Prostate gland (tissue), 2 donors: ENCODE measurements at regions not wholly inside any gene's neighbourhood (a gene's known extent, or its start where the extent isn't known, plus 50 kb on each side); places are given as distances from the start of the nearest gene placed in this dataset.
"Not testable (repeated sequence)": the region's sequence is repeated elsewhere in the genome, so short reads cannot be mapped to it uniquely, and the experiment has no call there.

Source experiments
- DNase-seq: peaks from one replicate; pipeline ENCODE4 v3.0.0-alpha.2; 2019; ENCODE audit warnings: low spot score
- H3K27ac ChIP-seq, 2 donors: fragments of 200-600 bp; sonication (generic); 2 replicates each; pipeline ENCODE4 v1.5.1; 2017 to 2019
- H3K27me3 ChIP-seq: fragments of 200-600 bp; sonication (generic); replicated peaks from 2 replicates; pipeline ENCODE4 v1.5.1; 2019; ENCODE audit not compliant: insufficient read depth
- H3K36me3 ChIP-seq, 2 donors: fragments of 200-600 bp; sonication (generic); 1 replicate in 1 of 2; 2 replicates in 1 of 2; pipeline versions ENCODE4 v1.5.1 to v1.8.1; 2017 to 2019
- H3K4me1 ChIP-seq: fragments of 200-600 bp; sonication (generic); replicated peaks from 2 replicates; pipeline ENCODE4 v1.5.1; 2019
- H3K4me3 ChIP-seq, 2 donors: fragments of 200-600 bp; sonication (generic); 2 replicates each; pipeline ENCODE4 v1.5.1; 2017 to 2019
- H3K9me3 ChIP-seq: fragments of 200-600 bp; sonication (generic); 2 replicates; pipeline ENCODE4 v1.5.1; 2017
- POLR2A ChIP-seq: fragments of 450-650 bp; IDR thresholded peaks from one replicate; pipeline ENCODE4 v1.6.1; 2016; ENCODE audit warnings: antibody characterized with exemption, mild to moderate bottlenecking
- POLR2AphosphoS5 ChIP-seq: sonication (generic); formaldehyde crosslinking; IDR thresholded peaks from one replicate; pipeline ENCODE4 v1.6.1; 2017; ENCODE audit warnings: antibody characterized with exemption
- WGBS: methylation state at CpG from one replicate; pipeline ENCODE4 v1.1.5; 2018; 5-methylcytosine and 5-hydroxymethylcytosine counted together
- intact Hi-C: fragments of 100-400 bp; cut with DNase I; formaldehyde crosslinking; loops from one replicate; pipeline ENCODE4 v1.14.2; 2022
- TF ChIP-seq, protein P1 (sequence below), 4 experiments: fragments of 200-600 bp in 2 of 4; fragments of 450-650 bp in 2 of 4; sonication (generic) in 2 of 4; IDR thresholded peaks; 1 replicate in 3 of 4; 2 replicates in 1 of 4; pipeline ENCODE4 v1.5.1; 2016 to 2019; ENCODE audit warnings: antibody characterized with exemption in 4 of 4, mild to moderate bottlenecking in 2 of 4, moderate library complexity in 2 of 4

DNA sequence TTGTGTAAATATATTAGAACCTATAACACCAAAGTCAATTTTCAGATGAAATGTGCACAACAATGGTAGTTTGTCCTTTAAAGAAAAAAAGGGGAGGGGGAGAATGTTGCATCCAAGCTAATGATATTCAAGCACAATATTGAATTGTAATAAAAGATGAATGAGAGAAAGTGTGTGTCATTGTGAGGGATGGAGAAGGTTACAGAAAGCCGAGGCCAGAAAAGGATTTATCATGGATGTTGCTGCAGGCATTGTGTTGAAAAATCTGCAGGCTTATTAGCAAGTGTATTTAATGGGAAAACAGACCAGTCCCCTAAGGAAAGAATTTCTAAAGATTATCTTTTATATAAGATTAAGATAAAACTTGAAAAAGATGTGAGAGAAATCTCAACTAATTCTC, 186.5 kb downstream of the SPTSSA start:
- Histone ChIP-seq H3K4me3 (no peak overlapping the region), H3K27me3 (no peaks in the 10 kb centered on the region), H3K36me3 (no peaks in the 10 kb centered on the region), H3K27ac (no peak overlapping the region), H3K9me3 (no peaks in the 10 kb centered on the region), H3K4me1 (no peaks in the 10 kb centered on the region)
- no peak for DNase-seq
- intact Hi-C loops, result no loop called here
- 46% methylated on average over 1 of the region's 1 CpG for WGBS
- TF ChIP-seq, protein P1, sequence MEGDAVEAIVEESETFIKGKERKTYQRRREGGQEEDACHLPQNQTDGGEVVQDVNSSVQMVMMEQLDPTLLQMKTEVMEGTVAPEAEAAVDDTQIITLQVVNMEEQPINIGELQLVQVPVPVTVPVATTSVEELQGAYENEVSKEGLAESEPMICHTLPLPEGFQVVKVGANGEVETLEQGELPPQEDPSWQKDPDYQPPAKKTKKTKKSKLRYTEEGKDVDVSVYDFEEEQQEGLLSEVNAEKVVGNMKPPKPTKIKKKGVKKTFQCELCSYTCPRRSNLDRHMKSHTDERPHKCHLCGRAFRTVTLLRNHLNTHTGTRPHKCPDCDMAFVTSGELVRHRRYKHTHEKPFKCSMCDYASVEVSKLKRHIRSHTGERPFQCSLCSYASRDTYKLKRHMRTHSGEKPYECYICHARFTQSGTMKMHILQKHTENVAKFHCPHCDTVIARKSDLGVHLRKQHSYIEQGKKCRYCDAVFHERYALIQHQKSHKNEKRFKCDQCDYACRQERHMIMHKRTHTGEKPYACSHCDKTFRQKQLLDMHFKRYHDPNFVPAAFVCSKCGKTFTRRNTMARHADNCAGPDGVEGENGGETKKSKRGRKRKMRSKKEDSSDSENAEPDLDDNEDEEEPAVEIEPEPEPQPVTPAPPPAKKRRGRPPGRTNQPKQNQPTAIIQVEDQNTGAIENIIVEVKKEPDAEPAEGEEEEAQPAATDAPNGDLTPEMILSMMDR (IDR thresholded peaks at IDR 0.05), result no peak
- TF ChIP-seq POLR2AphosphoS5, result no peak
- no peak for TF ChIP-seq POLR2A

- no peak for DNase-seq
- TF ChIP-seq POLR2AphosphoS5, result no peak
- no peak for TF ChIP-seq POLR2A
- TF ChIP-seq, protein P1 (IDR thresholded peaks at IDR 0.05), result no peak
- Histone ChIP-seq H3K27ac (no peak overlapping the region), H3K27me3 (no peaks in the 10 kb centered on the region), H3K4me3 (no peak overlapping the region), H3K9me3 (no peaks in the 10 kb centered on the region), H3K4me1 (no peaks in the 10 kb centered on the region), H3K36me3 (no peaks in the 10 kb centered on the region)
- WGBS, result 62% methylated on average over 4 of the region's 4 CpGs
- intact Hi-C loops, result no loop called here
Measured at GRCh38 chr14:34275078-34275477, 187.0 kb downstream of the SPTSSA start.

DNA sequence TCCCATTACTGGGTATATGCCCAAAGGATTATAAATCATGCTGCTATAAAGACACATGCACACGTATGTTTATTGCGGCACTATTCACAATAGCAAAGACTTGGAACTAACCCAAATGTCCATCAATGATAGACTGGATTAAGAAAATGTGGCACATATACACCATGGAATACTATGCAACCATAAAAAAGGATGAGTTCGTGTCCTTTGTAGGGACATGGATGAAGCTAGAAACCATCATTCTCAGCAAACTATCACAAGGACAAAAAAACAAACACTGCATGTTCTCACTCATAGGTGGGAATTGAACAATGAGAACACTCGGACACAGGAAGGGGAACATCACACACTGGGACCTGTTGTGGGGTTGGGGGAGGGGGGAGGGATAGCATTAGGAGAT, 188.3 kb downstream of the SPTSSA start:
- DNase-seq, intact Hi-C loops: not testable (repeated sequence)

GRCh38 chr14:34270361-34270760, 191.7 kb downstream of the SPTSSA start:
- H3K4me1 ChIP-seq, result no peaks in the 10 kb centered on the region
- WGBS, result 75% methylated on average over 5 of the region's 5 CpGs
- no peaks in the 10 kb centered on the region for H3K36me3 ChIP-seq
- no peak for DNase-seq
- intact Hi-C loops, result no loop called here
- H3K9me3 ChIP-seq, result no peaks in the 10 kb centered on the region
- no peak overlapping the region for H3K27ac ChIP-seq
- H3K4me3 ChIP-seq, result no peak overlapping the region
- no peaks in the 10 kb centered on the region for H3K27me3 ChIP-seq
- TF ChIP-seq POLR2A, result no peak
- no peak for TF ChIP-seq POLR2AphosphoS5
- TF ChIP-seq, protein P1 (IDR thresholded peaks at IDR 0.05), result no peak

More for the DNA sequence above, 188.3 kb downstream of the SPTSSA start:
- WGBS, result 100% methylated on average over 2 of the region's 4 CpGs
- H3K27ac ChIP-seq, H3K27me3 ChIP-seq, H3K36me3 ChIP-seq, H3K4me3 ChIP-seq, H3K4me1 ChIP-seq, H3K9me3 ChIP-seq: not testable (repeated sequence)

- Histone ChIP-seq H3K27ac (no peak overlapping the region), H3K27me3 (no peaks in the 10 kb centered on the region), H3K36me3 (no peaks in the 10 kb centered on the region), H3K4me1 (no peaks in the 10 kb centered on the region), H3K9me3 (no peaks in the 10 kb centered on the region), H3K4me3 (no peak overlapping the region)
- no peak for DNase-seq
- 74% methylated on average over 4 of the region's 4 CpGs for WGBS
- intact Hi-C loops, result no loop called here
- TF ChIP-seq POLR2A (no peak), POLR2AphosphoS5 (no peak)
- TF ChIP-seq, protein P1 (IDR thresholded peaks at IDR 0.05), result no peak
Measured at GRCh38 chr14:34266344-34266743, 195.7 kb downstream of the SPTSSA start.
